Smooth muscle cell (in vitro differentiated cells): ENCODE measurements at regions not wholly inside any gene's neighbourhood (a gene's known extent, or its start where the extent isn't known, plus 50 kb on each side); places are given as distances from the start of the nearest gene placed in this dataset.

Source experiments
- DNase-seq: peaks from one replicate; lab custom pipeline; 2025; ENCODE audit not compliant: unreplicated experiment; lab: John Stamatoyannopoulos, UW
- H2AFZ ChIP-seq: fragments of 200-600 bp; sonication (generic); 2 replicates; pipeline ENCODE4 v1.6.0; 2016; ENCODE audit warnings: antibody characterized with exemption, low read depth, mild to moderate bottlenecking
- H3F3A ChIP-seq: fragments of 200-600 bp; sonication (generic); 2 replicates; pipeline ENCODE4 v1.6.0; 2017; ENCODE audit warnings: antibody characterized with exemption, low read depth
- H3K27ac ChIP-seq: fragments of 200-600 bp; sonication (generic); 2 replicates; pipeline ENCODE4 v1.5.1; 2016; ENCODE audit warnings: low read depth, mild to moderate bottlenecking
- H3K27me3 ChIP-seq: fragments of 200-600 bp; sonication (generic); 2 replicates; pipeline ENCODE4 v1.6.1; 2016; ENCODE audit warnings: low read depth, mild to moderate bottlenecking
- H3K36me3 ChIP-seq: fragments of 200-600 bp; sonication (generic); 2 replicates; pipeline ENCODE4 v1.5.1; 2016; ENCODE audit warnings: low read depth
- H3K4me1 ChIP-seq: fragments of 200-600 bp; sonication (generic); 2 replicates; pipeline ENCODE4 v1.5.1; 2016; ENCODE audit warnings: low read depth
- H3K4me2 ChIP-seq: fragments of 200-600 bp; sonication (generic); 2 replicates; pipeline ENCODE4 v1.6.0; 2016; ENCODE audit warnings: mild to moderate bottlenecking
- H3K4me3 ChIP-seq: fragments of 200-600 bp; sonication (generic); 2 replicates; pipeline ENCODE4 v1.5.1; 2016; ENCODE audit warnings: mild to moderate bottlenecking
- H3K79me2 ChIP-seq: fragments of 200-600 bp; sonication (generic); 2 replicates; pipeline ENCODE4 v1.6.0; 2016; ENCODE audit warnings: low read depth, mild to moderate bottlenecking
- H3K9ac ChIP-seq: fragments of 200-600 bp; sonication (generic); 2 replicates; pipeline ENCODE4 v1.6.0; 2016; ENCODE audit warnings: low read depth
- H3K9me3 ChIP-seq: fragments of 200-600 bp; sonication (generic); replicated peaks from 2 replicates; pipeline ENCODE4 v1.5.1; 2016; ENCODE audit warnings: low read depth
- H4K20me1 ChIP-seq: fragments of 200-600 bp; sonication (generic); 2 replicates; pipeline ENCODE4 v1.6.0; 2016; ENCODE audit warnings: low read depth
- CTCF ChIP-seq: fragments of 200-600 bp; sonication (generic); IDR thresholded peaks from 2 replicates; pipeline ENCODE4 v1.5.1; 2017; ENCODE audit warnings: borderline replicate concordance, mild to moderate bottlenecking, antibody characterized with exemption; ENCODE audit not compliant: insufficient read depth, poor library complexity, severe bottlenecking
- WGBS: methylation state at CpG from one replicate; pipeline ENCODE4 v1.1.7; 2016; ENCODE audit warnings: low lambda C conversion rate; 5-methylcytosine and 5-hydroxymethylcytosine counted together

- no peaks in the 10 kb centered on the region for H3K4me1 ChIP-seq
- TF ChIP-seq CTCF: no peak
Observed at GRCh38 chr16:63497408-63497807, 1461.2 kb upstream of the CDH8 start.

GRCh38 chr16:63496282-63496681 is 1460.0 kb upstream of the CDH8 start:
- Histone ChIP-seq H3K9ac (no peak overlapping the region), H3K36me3 (no peaks in the 10 kb centered on the region), H3K79me2 (no peaks in the 10 kb centered on the region), H3K4me2 (no peak overlapping the region), H3K27ac (no peak overlapping the region), H3F3A (no peaks in the 10 kb centered on the region), H3K27me3 (peaks cover 7% of the 10 kb centered on the region), H4K20me1 (no peaks in the 10 kb centered on the region), H3K4me3 (no peak overlapping the region), H2AFZ (no peak overlapping the region), H3K9me3 (no peaks in the 10 kb centered on the region), H3K4me1 (no peaks in the 10 kb centered on the region)
- WGBS: 73% methylated on average over 1 of the region's 1 CpG
- DNase-seq: no peak
- TF ChIP-seq CTCF: no peak

More at GRCh38 chr16:63497408-63497807, 1461.2 kb upstream of the CDH8 start:
- H2AFZ ChIP-seq: no peak overlapping the region
- no peaks in the 10 kb centered on the region for H3K9me3 ChIP-seq
- no peaks in the 10 kb centered on the region for H3F3A ChIP-seq
- H4K20me1 ChIP-seq: no peaks in the 10 kb centered on the region
- no peak overlapping the region for H3K4me3 ChIP-seq
- DNase-seq: no peak
- H3K27me3 ChIP-seq: peaks cover 7% of the 10 kb centered on the region
- H3K9ac ChIP-seq: no peak overlapping the region
- H3K27ac ChIP-seq: no peak overlapping the region
- no peaks in the 10 kb centered on the region for H3K36me3 ChIP-seq
- no peak overlapping the region for H3K4me2 ChIP-seq
- H3K79me2 ChIP-seq: no peaks in the 10 kb centered on the region
- 83% methylated on average over 2 of the region's 2 CpGs for WGBS

GRCh38 chr16:63488955-63489354 is 1452.7 kb upstream of the CDH8 start:
- H3K27me3 ChIP-seq: peaks cover 4% of the 10 kb centered on the region
- H2AFZ ChIP-seq: no peak overlapping the region
- no peaks in the 10 kb centered on the region for H3K4me1 ChIP-seq
- H3K4me3 ChIP-seq: no peak overlapping the region
- H3K9ac ChIP-seq: no peak overlapping the region
- no peaks in the 10 kb centered on the region for H3K79me2 ChIP-seq
- no peak for DNase-seq
- no peaks in the 10 kb centered on the region for H3K9me3 ChIP-seq
- no peaks in the 10 kb centered on the region for H3F3A ChIP-seq
- no peak overlapping the region for H3K27ac ChIP-seq
- no peak for TF ChIP-seq CTCF
- no peak overlapping the region for H3K4me2 ChIP-seq
- no peaks in the 10 kb centered on the region for H3K36me3 ChIP-seq
- H4K20me1 ChIP-seq: no peaks in the 10 kb centered on the region

- Histone ChIP-seq H3K4me3 (no peak overlapping the region), H3K36me3 (no peaks in the 10 kb centered on the region), H3K4me2 (no peak overlapping the region), H2AFZ (no peak overlapping the region), H3K9me3 (no peaks in the 10 kb centered on the region), H3K4me1 (no peaks in the 10 kb centered on the region), H3K79me2 (no peaks in the 10 kb centered on the region), H4K20me1 (no peaks in the 10 kb centered on the region), H3K27ac (no peak overlapping the region), H3K9ac (no peak overlapping the region), H3K27me3 (no peaks in the 10 kb centered on the region), H3F3A (no peaks in the 10 kb centered on the region)
- no peak for TF ChIP-seq CTCF
- no peak for DNase-seq
Observed at GRCh38 chr16:63481060-63481459, 1444.8 kb upstream of the CDH8 start.
